ENCODE measurements at regions not wholly inside any gene's neighbourhood (a gene's known extent, or its start where the extent isn't known, plus 50 kb on each side); places are given as distances from the start of the nearest gene placed in this dataset.
"Not testable (repeated sequence)": the region's sequence is repeated elsewhere in the genome, so short reads cannot be mapped to it uniquely, and the experiment has no call there.

DNA sequence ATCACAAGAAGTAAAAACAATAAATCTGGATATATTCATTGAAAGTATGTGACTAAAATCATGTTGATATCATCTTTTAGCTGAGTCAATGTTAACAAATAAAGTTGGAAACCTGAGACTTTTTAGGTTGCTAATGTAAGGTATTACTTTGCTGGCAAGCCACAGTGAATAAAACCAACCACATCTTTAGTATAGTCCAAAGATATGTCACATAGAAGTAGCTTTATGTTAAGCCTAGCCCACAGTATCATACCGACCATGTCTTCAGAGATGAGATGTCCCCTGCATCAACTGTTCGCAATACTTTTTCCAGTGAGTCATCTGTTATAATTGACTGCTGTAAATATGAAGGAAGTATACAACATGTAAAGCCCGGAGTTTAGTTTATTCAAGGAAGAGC lies 107.6 kb upstream of the MCHR2 start:
- FAIRE-seq (no peak), DNase-seq (ENCODE audit: low spot score) (no peak)

DNA sequence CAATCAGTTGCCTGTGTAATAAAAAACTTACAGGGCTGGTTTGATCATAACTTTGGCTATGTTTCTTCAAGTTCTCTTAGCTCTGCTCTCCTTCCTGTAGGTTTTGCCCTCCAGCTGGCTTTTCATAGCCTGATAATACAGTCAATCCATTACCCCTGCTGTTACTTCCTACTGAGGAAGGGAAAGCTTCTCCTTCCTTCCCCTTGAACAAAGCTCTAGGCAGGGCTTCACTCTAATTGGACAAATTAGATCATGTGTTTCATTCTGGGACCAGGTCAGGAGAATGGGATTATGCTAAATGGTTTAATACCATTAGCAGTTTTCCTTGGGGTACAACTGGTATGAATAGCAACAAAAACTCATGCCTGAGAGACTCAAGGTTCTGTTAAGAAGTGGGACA lies 106.8 kb upstream of the MCHR2 start:
- FAIRE-seq (no peak), DNase-seq (ENCODE audit: low spot score) (no peak)

DNA sequence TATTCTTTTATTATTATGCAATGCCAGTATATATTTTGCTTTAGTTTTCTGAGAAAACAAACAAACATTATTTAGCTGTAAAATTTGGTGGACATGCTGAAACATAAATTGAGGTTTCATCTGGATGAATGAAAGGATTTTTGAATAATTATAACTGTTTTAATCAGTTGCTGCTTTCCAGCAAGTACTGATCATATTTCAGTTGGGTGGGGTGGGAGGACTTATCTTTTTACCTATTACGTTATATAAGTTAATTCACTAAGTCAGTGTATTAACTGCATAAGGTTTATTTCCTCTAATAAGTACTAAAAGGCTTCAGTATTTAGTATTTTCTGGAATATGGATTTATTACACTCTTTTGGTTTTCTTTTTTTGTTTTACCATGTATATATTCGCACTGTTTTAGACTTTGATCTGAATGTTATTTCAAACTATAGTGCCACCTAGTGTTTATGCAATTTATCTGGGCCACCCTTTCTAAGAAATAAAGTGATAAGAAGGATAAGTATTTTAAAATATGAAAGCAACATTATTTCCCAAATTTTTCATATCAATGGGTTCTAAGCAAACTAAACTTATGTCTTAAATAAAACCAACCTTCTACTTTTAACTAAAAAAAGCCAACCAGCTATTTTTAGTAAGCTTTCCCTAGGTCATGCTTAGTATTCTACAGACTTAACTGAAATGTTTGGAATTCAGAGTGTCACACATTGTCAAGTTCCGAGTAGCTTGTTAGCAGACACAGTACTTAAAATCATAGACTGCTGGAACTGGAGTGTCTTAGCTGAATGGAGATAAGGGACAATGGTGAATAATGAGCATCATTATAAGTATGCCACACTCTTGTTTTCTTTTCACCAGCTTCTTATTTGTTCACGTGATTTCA lies 105.4 kb upstream of the MCHR2 start:
- FAIRE-seq (no peak), DNase-seq (ENCODE audit: low spot score) (no peak)

DNA sequence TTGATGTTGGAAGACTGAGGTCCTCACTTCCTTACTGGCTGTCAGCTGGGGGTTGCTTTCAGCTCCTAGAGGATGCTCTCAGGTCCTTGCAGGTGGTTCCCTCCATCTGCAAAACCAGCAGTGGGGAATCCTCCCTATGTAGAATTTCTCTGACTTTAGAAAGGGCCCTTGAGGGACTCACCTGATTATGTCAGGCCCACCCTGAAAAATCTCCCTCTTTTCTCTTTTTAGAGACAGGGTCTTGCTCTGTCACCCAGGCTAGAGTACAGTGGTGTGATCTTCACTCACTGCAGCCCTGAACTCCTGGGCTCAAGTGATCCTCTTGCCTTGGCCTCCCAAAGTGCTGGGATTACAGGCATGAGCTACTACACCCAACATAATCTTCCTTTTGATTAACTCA lies 102.9 kb upstream of the MCHR2 start:
- DNase-seq (ENCODE audit: low spot score) (no peak), FAIRE-seq (no peak)

DNA sequence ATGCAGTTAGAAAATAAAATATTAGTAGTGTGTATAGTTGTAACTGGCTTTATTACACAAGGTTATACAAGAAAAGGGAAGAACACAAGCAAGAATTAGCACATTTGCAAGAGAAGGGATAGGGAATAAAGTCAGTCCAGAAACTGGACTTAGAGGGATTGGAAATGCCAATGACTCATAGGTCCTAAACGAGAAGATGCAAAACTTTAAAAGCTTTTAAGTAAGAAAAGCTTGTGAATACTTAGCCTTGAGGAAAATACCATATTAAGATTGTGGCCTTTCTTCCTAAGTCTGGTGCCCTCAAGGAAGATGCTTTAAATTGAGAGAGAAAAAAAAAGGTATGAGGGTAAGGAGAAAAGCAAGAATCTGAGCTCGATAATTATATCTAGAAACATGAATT lies 102.3 kb upstream of the MCHR2 start:
- FAIRE-seq (no peak), DNase-seq (ENCODE audit: low spot score) (no peak)

DNA sequence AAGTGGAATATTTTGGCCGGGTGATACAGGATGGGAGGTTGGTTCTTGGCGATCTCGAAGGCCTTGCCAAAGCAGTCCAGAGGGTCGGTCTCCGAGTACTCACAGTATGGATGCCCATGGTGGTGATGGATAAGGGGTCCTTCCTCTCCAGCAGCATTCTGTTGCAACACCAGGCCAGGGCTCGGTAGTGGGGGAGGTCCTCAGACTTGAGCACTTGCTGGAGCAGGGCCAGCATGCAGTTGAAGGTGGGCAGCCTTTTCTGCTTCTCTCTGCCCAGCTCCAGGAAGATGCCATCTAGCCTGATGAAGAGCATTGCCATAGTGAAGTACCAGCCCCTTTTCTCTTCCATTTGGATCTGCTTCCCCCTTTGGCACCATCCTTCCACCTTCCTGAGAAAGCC lies 99.4 kb upstream of the MCHR2 start:
- DNase-seq (ENCODE audit: low spot score), result no peak
- FAIRE-seq, result no peak

DNA sequence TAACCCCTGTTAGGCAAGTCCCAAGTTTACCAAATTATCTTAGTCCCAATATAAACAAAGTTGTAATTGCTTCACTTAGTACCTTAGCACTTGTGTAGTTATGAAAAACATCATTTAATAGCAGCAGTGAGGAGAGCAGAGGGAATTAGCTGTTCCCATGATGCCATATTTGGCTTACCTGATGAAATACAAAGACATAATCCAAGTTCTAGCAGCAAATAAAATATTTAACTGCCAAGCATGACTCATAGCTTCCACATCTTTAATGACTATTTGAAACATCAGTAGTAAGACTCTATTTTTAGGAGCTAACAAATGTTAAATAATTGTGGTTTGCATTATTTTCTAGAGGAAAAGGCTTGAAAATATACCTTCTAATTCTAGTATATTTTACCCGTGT lies 94.0 kb upstream of the MCHR2 start:
- DNase-seq (ENCODE audit: low spot score), result no peak

DNA sequence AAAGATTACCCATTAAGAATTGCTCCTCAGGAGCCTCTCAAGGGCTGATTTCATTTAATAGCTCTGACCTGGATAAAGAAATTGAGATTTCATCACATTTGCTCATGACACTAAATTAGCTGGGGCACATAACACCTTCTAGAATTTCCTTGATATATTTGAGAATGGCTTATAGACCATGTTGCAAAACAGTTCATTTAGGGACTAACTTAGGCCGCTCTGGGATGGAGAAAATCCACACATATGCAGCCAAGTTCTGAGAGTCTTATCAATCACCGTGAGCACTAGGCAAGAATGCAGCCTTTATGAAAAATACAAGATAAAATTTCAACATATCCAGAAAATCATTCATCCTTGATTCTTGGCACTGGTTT lies 91.0 kb upstream of the MCHR2 start:
- no peak for DNase-seq (ENCODE audit: low spot score)
- no peak for FAIRE-seq

More for the DNA sequence above, 94.0 kb upstream of the MCHR2 start:
- no peak for FAIRE-seq

DNA sequence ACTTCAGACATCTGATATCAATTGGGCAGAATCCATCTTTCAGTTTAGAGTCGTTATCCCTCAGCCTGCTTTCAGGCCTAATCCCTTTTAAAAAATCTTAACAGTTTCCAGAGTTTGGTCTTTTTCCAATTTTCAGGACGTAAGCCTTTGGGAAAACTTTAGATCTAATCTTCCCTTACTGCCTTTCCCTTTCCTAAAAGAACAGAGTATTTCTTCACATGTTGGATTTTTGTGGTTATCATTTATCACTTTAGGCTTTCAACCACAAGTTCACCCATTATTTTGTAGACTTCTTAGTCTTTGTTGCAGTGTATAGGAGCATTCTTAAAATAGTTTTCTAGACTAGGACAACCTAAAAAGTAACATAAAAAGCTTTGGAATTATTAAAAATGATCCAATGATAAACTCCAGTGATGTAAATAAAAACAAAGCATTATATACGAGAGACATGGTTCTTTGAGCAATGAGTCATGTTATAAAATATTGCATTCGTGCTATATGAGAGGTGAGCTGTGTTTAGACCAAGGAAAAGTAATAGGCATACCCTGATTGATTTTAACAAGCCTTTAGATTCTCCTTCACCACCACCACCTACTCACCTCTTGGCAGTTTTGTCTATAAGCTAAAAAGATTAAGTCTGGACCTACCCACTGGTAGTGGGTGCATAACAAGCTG lies 90.4 kb upstream of the MCHR2 start:
- FAIRE-seq (no peak), DNase-seq (ENCODE audit: low spot score) (no peak)

DNA sequence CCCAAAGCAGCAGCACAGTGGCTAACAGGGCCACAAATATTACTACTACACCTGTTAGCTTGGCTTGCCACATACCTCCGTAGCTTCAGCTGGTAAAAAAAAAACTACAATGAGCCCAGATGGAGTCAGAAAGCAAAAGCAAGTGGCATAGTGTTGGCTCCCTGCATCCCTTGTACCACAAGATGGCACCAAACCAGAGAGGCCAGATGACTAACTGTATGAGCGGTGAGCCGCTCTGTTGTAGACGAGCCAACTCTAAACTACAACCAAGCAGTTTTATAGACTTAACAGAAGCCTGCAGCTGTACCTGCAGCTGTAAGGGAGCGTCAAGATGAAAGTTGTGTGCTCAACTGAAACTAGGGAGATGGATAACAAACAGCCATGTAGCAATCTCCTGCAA lies 84.5 kb upstream of the MCHR2 start:
- FAIRE-seq (no peak), DNase-seq (ENCODE audit: low spot score) (peak; percentile 37)

DNA sequence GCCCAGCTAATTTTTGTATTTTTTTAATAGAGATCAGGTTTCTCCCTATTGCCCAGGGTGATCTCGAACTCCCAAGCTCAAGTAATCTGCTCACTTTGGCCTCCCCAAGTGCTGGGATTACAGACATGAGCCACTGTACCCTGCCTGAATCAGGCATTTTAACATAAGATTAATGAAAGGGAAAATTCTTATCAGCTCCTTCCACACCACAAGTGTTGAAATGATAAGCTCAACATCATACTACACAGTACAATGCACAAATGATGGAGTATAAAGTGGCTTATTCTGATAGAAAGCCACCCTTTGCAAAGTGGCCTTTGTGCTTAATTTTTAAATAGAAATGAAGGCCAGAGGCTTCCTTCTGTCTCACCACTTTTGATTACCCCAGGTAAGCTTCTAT lies 71.3 kb upstream of the MCHR2 start:
- DNase-seq (ENCODE audit: low spot score) (no peak), FAIRE-seq (no peak)

DNA sequence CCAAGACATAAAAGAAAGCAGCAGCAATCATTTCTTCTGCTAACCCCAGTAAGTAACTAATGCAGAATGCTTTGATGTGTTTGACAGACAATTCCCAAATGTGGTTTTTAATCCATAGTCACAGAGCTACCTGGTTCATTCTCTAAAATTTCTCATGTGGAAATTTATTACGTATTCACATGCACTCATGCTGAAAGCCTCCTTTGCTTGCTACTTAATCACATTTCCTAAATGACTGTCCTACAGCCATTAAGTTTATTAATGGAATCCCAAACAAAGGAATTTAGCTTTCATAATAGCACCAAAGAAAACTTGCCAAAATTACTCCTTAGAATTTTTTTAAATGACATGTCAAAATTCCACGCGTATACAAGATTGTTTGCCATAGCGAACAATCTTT lies 68.6 kb upstream of the MCHR2 start:
- DNase-seq (ENCODE audit: low spot score), result no peak

DNA sequence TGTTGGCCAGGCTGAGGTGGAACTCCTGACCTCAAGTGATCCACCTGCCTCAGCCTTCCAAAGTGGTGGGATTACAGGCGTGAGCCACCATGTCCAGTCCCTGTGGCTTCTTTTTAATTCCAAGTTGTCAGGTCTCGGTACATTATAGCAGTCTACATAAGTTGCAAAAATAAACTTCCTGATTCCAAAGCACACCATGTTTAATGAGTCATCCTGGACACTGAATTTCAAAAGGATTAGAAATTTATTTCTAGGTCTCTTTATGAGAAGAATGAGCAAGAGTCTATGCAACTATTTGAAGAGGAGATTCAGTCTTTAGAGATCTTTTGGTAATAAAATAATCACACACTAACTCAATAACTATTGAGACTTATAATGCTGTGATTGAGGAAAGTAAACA lies 63.9 kb upstream of the MCHR2 start:
- FAIRE-seq, result no peak

More for the DNA sequence above, 68.6 kb upstream of the MCHR2 start:
- FAIRE-seq, result no peak

DNA sequence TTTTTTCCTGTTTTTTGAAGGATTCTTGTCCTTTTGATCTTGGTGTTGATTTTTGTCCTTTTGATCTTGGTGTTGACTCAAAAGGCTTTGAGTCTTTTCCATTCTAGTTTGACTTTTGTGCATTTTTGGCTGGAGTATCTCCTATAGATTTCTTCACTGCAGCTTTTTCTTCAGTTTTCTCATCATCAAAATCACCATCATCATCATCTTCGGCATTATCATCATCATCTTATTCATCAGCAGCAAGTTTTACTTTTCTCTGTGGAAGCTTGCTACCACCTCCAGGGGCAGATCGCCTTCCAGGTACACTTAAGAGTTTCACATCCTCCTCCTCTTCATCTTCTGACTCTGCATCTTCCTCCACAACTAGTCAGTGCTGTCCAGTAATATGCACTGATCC lies 56.5 kb upstream of the MCHR2 start:
- FAIRE-seq (no peak), DNase-seq (ENCODE audit: low spot score) (no peak)

More for the DNA sequence above, 63.9 kb upstream of the MCHR2 start:
- DNase-seq (ENCODE audit: low spot score), result no peak

DNA sequence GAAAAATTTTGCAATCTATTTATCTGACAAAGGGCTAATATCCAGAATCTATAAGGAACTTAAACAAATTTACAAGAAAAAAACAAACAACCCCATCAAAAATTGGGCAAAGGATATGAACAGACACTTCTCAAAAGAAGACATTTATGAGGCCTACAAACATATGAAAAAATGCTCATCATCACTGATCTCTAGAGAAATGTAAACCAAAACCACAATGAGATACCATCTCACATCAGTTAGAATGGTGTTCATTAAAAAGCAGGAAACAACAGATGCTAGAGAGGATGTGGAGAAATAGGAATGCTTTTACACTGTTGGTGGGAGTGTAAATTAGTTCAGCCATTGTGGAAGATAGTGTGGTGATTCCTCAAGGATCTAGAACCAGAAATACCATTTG lies 49.9 kb upstream of the MCHR2 start:
- not testable (repeated sequence) for DNase-seq (ENCODE audit: low spot score); FAIRE-seq

Measured in urothelium cell line (cell line).